Upper lobe of left lung (tissue), 6 donors: ENCODE measurements at regions not wholly inside any gene's neighbourhood (a gene's known extent, or its start where the extent isn't known, plus 50 kb on each side); places are given as distances from the start of the nearest gene placed in this dataset.

ENCODE experiments used
- ATAC-seq, 2 donors: fragments of 200-7000 bp; cut with Tn5 transposase; one replicate each; pipeline ENCODE4 v1.9.1; 2022; ENCODE audit warnings: mild to moderate bottlenecking in 2 of 2, moderate library complexity in 2 of 2; ENCODE audit not compliant: low FRiP score in 2 of 2
- DNase-seq, 2 donors: peaks; one replicate each; pipeline ENCODE4 v3.0.0-alpha.2; 2019 to 2020
- H3K27ac ChIP-seq, 4 donors: fragments of 200-600 bp; sonication (generic); one replicate each; pipeline ENCODE4 v1.5.1; 2016 to 2019
- H3K27me3 ChIP-seq, 4 donors: fragments of 200-600 bp; sonication (generic); one replicate each; pipeline ENCODE4 v1.5.1; 2017 to 2019
- H3K36me3 ChIP-seq, 4 donors: fragments of 200-600 bp; sonication (generic); one replicate each; pipeline ENCODE4 v1.5.1; 2016 to 2019
- H3K4me1 ChIP-seq, 4 donors: fragments of 200-600 bp; sonication (generic); one replicate each; pipeline ENCODE4 v1.5.1; 2018 to 2019
- H3K4me3 ChIP-seq, 4 donors: fragments of 200-600 bp; sonication (generic); one replicate each; pipeline ENCODE4 v1.5.1; 2017 to 2019; ENCODE audit warnings: mild to moderate bottlenecking in 2 of 4, moderate library complexity in 1 of 4
- H3K9me3 ChIP-seq, 4 donors: fragments of 200-600 bp; sonication (generic); one replicate each; pipeline ENCODE4 v1.5.1; 2018 to 2019
- EP300 ChIP-seq, 4 donors: sonication (generic); formaldehyde crosslinking; IDR thresholded peaks; one replicate each; pipeline ENCODE4 v1.5.1; 2017; ENCODE audit warnings: antibody characterized with exemption in 4 of 4, control low read depth in 2 of 4
- POLR2A ChIP-seq, 4 donors: fragments of 450-650 bp; IDR thresholded peaks; one replicate each; pipeline ENCODE4 v1.5.1; 2016 to 2017; ENCODE audit warnings: antibody characterized with exemption in 4 of 4, mild to moderate bottlenecking in 2 of 4
- POLR2AphosphoS5 ChIP-seq, 2 donors: sonication (generic); formaldehyde crosslinking; IDR thresholded peaks; one replicate each; pipeline ENCODE4 v1.5.1; 2017; ENCODE audit warnings: antibody characterized with exemption in 2 of 2
- WGBS, 2 donors: methylation state at CpG; one replicate each; pipeline ENCODE4 v1.1.5; 2017 to 2018; 5-methylcytosine and 5-hydroxymethylcytosine counted together
- TF ChIP-seq, protein P1 (sequence below), 6 experiments: fragments of 450-650 bp in 4 of 6; fragments of 200-600 bp in 2 of 6; sonication (generic) in 2 of 6; IDR thresholded peaks; one replicate each; pipeline ENCODE4 v1.5.1; 2016 to 2019; ENCODE audit warnings: antibody characterized with exemption in 6 of 6
- donor health status: DM: no; HTN: no; CAD: no; lungs with moderate emphysema.
- donor health status: DM: no; HTN: yes; CAD: no; lungs with severe emphysema.

DNA sequence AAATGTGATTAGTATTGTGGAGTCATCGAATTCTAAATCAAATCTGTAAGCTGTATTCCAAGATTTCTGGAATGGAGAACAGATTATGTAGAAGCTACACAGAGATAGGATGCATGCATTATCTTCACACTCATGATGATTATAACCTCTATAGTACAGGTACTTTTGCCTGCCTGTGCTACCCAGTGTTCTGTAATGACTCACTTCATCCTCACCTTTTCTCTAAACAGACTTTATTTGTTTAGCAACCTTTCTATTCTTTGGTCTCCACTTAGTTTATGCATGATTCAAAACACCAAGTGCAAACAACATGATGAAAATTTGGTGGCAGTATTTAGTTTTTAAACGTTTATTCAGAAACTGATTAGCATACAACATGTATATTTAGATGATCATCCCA is 68.4 kb upstream of the PRPS1L1 start:
- H3K4me1 ChIP-seq: no peaks in the 10 kb centered on the region
- TF ChIP-seq EP300 (IDR thresholded peaks at IDR 0.05) (no peak), POLR2AphosphoS5 (IDR thresholded peaks at IDR 0.05) (no peak), POLR2A (IDR thresholded peaks at IDR 0.05) (no peak)
- TF ChIP-seq, protein P1, sequence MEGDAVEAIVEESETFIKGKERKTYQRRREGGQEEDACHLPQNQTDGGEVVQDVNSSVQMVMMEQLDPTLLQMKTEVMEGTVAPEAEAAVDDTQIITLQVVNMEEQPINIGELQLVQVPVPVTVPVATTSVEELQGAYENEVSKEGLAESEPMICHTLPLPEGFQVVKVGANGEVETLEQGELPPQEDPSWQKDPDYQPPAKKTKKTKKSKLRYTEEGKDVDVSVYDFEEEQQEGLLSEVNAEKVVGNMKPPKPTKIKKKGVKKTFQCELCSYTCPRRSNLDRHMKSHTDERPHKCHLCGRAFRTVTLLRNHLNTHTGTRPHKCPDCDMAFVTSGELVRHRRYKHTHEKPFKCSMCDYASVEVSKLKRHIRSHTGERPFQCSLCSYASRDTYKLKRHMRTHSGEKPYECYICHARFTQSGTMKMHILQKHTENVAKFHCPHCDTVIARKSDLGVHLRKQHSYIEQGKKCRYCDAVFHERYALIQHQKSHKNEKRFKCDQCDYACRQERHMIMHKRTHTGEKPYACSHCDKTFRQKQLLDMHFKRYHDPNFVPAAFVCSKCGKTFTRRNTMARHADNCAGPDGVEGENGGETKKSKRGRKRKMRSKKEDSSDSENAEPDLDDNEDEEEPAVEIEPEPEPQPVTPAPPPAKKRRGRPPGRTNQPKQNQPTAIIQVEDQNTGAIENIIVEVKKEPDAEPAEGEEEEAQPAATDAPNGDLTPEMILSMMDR (IDR thresholded peaks at IDR 0.05): no peak
- H3K4me3 ChIP-seq: no peak overlapping the region
- H3K27ac ChIP-seq: no peak overlapping the region
- no peaks in the 10 kb centered on the region for H3K36me3 ChIP-seq
- H3K9me3 ChIP-seq: no peaks in the 10 kb centered on the region
- ATAC-seq: no peak
- DNase-seq: no peak
- H3K27me3 ChIP-seq: no peaks in the 10 kb centered on the region
- 64 to 78% methylated on average over 2 of the region's 2 CpGs for WGBS, 2 donors

DNA sequence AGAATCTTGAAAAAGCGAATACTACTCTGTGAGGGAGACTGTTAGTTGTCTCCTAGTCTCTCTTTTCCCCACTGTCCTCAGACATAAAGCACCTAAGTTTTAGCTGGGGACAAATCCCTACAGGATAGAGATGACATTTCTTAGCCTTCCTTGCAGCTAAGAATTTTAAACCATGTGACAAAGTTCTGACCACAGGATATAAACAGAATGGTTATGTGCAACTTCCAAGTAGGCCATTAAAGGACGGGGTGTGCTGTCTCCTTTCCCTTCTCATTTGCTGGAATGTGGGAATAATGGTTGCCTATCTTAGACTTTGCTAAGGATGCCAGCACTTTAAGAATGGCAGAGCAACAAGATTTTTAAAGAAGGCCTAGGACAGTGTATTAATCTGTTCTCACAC is 74.9 kb upstream of the PRPS1L1 start:
- DNase-seq: no peak
- ATAC-seq: no peak
- H3K4me3 ChIP-seq: no peak overlapping the region
- H3K27ac ChIP-seq: no peak overlapping the region
- TF ChIP-seq EP300 (IDR thresholded peaks at IDR 0.05) (no peak), POLR2A (IDR thresholded peaks at IDR 0.05) (no peak), POLR2AphosphoS5 (IDR thresholded peaks at IDR 0.05) (no peak)
- TF ChIP-seq, protein P1 (IDR thresholded peaks at IDR 0.05): no peak
- no peaks in the 10 kb centered on the region for H3K4me1 ChIP-seq
- WGBS, 2 donors: 89 to 90% methylated on average over 2 of the region's 2 CpGs
- H3K9me3 ChIP-seq: no peaks in the 10 kb centered on the region
- H3K36me3 ChIP-seq: no peaks in the 10 kb centered on the region
- H3K27me3 ChIP-seq: no peaks in the 10 kb centered on the region

DNA sequence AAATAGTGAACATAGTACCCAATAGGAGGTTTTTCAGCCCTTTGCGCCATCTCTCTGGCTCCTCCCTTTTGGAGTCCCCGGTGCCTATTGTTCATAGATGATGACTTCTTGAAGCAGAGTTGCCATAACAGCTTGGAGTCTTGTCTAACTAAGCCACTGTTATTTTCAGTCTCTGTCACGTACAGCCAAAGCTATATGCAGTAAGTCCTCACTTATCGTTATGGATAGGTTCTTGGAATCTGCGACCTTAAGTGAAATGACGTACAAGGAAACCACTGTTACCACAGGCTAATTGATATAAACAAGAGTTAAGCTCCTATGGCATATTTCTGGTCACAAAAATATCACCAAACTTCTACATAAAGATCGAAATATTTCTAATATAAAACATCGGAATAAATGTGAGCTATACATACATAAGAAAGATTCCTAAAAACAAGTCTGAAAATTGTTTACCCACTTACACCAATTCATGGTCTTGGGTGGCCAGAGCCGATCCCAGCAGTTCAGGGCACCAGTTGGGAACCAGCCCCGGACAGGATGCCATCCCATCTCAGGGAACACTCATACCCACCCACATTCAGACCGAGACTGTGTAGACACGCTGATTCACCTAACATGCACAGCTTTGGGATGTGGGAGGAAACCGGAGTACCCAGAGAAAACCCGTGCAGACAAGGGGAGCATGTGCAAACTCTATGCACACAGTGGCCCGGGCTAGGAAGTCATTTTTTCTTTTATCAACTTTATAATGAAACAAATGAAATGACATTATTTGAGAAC is 76.0 kb upstream of the PRPS1L1 start:
- TF ChIP-seq, protein P1 (IDR thresholded peaks at IDR 0.05): no peak
- TF ChIP-seq POLR2AphosphoS5 (IDR thresholded peaks at IDR 0.05) (no peak), POLR2A (IDR thresholded peaks at IDR 0.05) (no peak), EP300 (IDR thresholded peaks at IDR 0.05) (no peak)
- Histone ChIP-seq H3K27ac (no peak overlapping the region), H3K36me3 (no peaks in the 10 kb centered on the region), H3K27me3 (no peaks in the 10 kb centered on the region), H3K4me1 (no peaks in the 10 kb centered on the region), H3K4me3 (no peak overlapping the region), H3K9me3 (no peaks in the 10 kb centered on the region)
- WGBS, 2 donors: 94 to 95% methylated on average over 15 of the region's 15 CpGs
- ATAC-seq: no peak
- DNase-seq: no peak

DNA sequence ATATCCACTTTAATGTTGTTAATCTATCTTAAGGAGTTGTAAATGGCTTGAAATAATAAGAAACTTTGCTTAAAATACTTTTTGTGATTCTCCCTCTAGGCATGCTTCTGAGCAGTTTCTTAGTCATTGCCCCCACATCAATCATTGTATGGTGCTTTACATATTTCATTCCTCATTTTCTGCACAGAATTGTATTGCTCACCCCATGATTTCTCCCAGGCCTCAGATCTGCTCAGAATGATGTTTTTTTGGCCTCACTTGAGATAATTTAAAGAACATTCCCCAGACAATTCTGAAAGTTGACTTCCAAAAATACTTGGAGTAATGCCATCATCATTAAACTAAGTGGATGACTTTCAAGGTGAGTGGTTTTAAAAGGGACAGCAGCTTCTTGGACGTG is 82.1 kb upstream of the PRPS1L1 start:
- no peaks in the 10 kb centered on the region for H3K4me1 ChIP-seq
- TF ChIP-seq POLR2AphosphoS5 (IDR thresholded peaks at IDR 0.05) (no peak), EP300 (IDR thresholded peaks at IDR 0.05) (no peak), POLR2A (IDR thresholded peaks at IDR 0.05) (no peak)
- TF ChIP-seq, protein P1 (IDR thresholded peaks at IDR 0.05): no peak
- 69 to 72% methylated on average over 1 of the region's 1 CpG for WGBS, 2 donors
- no peak for ATAC-seq
- no peaks in the 10 kb centered on the region for H3K9me3 ChIP-seq
- no peak for DNase-seq
- no peaks in the 10 kb centered on the region for H3K27me3 ChIP-seq
- H3K36me3 ChIP-seq: no peaks in the 10 kb centered on the region
- H3K27ac ChIP-seq: no peak overlapping the region
- no peak overlapping the region for H3K4me3 ChIP-seq

DNA sequence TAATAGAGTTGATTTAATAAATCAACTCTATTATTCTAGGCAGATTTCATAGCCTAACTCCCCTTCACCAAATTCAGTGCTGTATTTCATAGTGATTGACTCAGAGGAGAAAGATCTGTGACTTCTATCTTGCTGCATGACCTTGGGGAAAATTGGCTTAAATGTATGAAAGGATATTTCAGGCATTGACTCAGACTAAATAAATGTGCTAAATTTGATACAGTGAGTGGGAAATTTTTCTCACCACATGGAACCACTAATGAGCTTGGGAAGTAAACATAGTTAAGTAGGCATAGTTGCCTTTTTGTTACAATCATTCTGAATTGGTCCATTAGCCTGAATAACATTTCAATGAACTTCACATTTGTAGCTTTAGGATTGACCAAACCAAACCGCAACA is 89.0 kb upstream of the PRPS1L1 start:
- TF ChIP-seq POLR2AphosphoS5 (IDR thresholded peaks at IDR 0.05) (no peak), POLR2A (IDR thresholded peaks at IDR 0.05) (no peak), EP300 (IDR thresholded peaks at IDR 0.05) (no peak)
- TF ChIP-seq, protein P1 (IDR thresholded peaks at IDR 0.05): no peak
- no peak for ATAC-seq
- Histone ChIP-seq H3K4me1 (no peaks in the 10 kb centered on the region), H3K4me3 (no peak overlapping the region), H3K36me3 (no peaks in the 10 kb centered on the region), H3K9me3 (no peaks in the 10 kb centered on the region), H3K27me3 (no peaks in the 10 kb centered on the region), H3K27ac (no peak overlapping the region)
- DNase-seq: no peak
- 88 to 100% methylated on average over 1 of the region's 1 CpG for WGBS, 2 donors
